Thymus (tissue), 11 donors: ENCODE measurements at regions not wholly inside any gene's neighbourhood (a gene's known extent, or its start where the extent isn't known, plus 50 kb on each side); places are given as distances from the start of the nearest gene placed in this dataset.
"Not testable (repeated sequence)": the region's sequence is repeated elsewhere in the genome, so short reads cannot be mapped to it uniquely, and the experiment has no call there.

Experiments
- DNase-seq, 9 donors: peaks; one replicate each; pipeline ENCODE4 v3.0.0-alpha.2; 2013; ENCODE audit warnings: low spot score in 9 of 9, low read depth in 6 of 9, missing footprints in 1 of 9
- H3K27ac ChIP-seq, 2 donors: one replicate each; pipeline ENCODE4 v1.5.1; 2013; ENCODE audit warnings: control low read depth in 1 of 2, low read depth in 1 of 2, low read length in 1 of 2, mild to moderate bottlenecking in 1 of 2, moderate library complexity in 1 of 2
- H3K27me3 ChIP-seq, 2 donors: one replicate each; pipeline ENCODE4 v1.5.1; 2013; ENCODE audit warnings: low read length in 1 of 2; ENCODE audit not compliant: control insufficient read depth in 2 of 2, insufficient read depth in 1 of 2
- H3K36me3 ChIP-seq, 2 donors: one replicate each; pipeline ENCODE4 v1.5.1; 2013; ENCODE audit warnings: low read length in 1 of 2, mild to moderate bottlenecking in 1 of 2, moderate library complexity in 1 of 2; ENCODE audit not compliant: control insufficient read depth in 2 of 2, insufficient read depth in 2 of 2
- H3K4me1 ChIP-seq, 2 donors: one replicate each; pipeline ENCODE4 v1.5.1; 2013; ENCODE audit warnings: low read length in 2 of 2; ENCODE audit not compliant: control insufficient read depth in 2 of 2, insufficient read depth in 2 of 2
- H3K4me3 ChIP-seq, 2 donors: one replicate each; pipeline ENCODE4 v1.5.1; 2013; ENCODE audit warnings: low read length in 2 of 2, control low read depth in 1 of 2, mild to moderate bottlenecking in 1 of 2
- H3K9me3 ChIP-seq, 2 donors: one replicate each; pipeline ENCODE4 v1.5.1; 2013; ENCODE audit warnings: low read length in 1 of 2, mild to moderate bottlenecking in 1 of 2; ENCODE audit not compliant: control insufficient read depth in 2 of 2, insufficient read depth in 1 of 2
- WGBS: extraction: QIAGEN DNeasy Blood & Tissue Kit; methylation state at CpG from one replicate; pipeline ENCODE4 v1.1.7; 2013; 5-methylcytosine and 5-hydroxymethylcytosine counted together
- donor health status: healthy.

DNA sequence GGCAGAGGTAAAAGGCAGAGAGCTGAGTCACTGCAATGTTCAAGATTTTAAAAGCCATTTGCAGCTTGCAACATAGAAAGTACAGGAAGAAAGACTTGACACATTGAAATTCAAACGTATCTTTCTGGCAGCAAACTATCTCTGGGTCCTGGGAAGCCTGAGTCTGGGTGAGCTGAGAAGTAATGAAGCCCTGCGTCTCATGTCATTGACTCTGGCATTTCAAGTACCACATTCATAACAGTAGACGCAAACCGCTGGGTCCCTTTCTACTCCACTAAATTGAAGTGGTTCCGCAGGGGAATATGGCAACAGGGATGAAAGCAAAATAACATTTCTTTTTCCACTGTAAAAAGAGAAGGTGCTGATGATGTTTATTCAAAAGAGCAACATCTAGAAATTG is 694.3 kb downstream of the BRINP1 start:
- no peak for DNase-seq
- Histone ChIP-seq H3K4me1 (no peaks in the 10 kb centered on the region), H3K4me3 (no peak overlapping the region), H3K27ac (no peak overlapping the region), H3K36me3 (no peaks in the 10 kb centered on the region), H3K9me3 (no peaks in the 10 kb centered on the region), H3K27me3 (no peaks in the 10 kb centered on the region)
- 88% methylated on average over 5 of the region's 5 CpGs for WGBS

DNA sequence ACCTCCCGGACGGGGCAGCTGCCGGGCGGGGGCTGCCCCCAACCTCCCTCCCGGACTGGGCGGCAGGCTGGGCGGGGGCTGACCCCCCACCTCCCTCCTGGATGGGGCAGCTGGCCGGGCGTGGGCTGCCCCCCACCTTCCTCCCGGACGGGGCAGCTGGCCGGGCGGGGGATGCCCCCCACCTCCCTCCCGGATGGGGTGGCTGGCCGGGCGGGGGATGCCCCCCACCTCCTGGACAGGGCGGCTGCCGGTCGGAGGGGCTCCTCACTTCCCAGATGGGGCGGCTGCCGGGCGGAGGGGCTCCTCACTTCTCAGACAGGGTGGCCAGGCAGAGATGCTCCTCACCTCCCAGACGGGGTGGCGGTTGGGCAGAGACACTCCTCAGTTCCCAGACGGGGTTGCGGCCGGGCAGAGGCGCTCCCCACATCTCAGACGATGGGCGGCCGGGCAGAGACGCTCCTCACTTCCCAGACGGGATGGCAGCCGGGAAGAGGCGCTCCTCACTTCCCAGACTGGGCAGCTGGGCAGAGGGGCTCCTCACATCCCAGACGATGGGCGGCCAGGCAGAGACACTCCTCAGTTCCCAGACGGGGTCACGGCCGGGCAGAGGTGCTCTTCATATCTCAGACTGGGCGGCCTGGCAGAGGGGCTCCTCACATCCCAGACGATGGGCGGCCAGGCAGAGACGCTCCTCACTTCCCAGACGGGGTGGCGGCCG is 691.1 kb downstream of the BRINP1 start:
- DNase-seq, H3K27ac ChIP-seq, H3K27me3 ChIP-seq, H3K4me3 ChIP-seq, H3K9me3 ChIP-seq, H3K4me1 ChIP-seq, H3K36me3 ChIP-seq: not testable (repeated sequence)
- 92% methylated on average over 45 of the region's 47 CpGs for WGBS

DNA sequence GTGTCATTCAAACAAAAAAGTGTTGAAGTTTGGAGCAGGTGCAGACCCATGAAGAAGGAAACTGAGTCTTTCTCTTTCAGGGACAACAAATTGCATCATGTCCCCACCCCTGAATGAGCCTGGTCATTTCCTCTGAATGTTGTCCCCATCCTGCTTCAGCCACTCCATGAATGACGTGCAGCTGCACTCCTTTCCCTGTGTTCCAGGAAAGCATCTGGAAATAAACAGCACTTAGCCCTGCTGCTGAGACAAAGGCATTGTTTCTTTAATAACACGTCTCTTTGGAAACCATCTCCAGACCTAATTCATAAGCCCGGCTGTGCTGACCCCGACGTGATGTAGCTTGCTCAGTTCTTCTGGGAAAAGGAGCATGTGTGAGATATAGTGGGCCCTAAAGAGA is 682.3 kb downstream of the BRINP1 start:
- H3K27me3 ChIP-seq = no peaks in the 10 kb centered on the region
- no peak for DNase-seq
- no peaks in the 10 kb centered on the region for H3K9me3 ChIP-seq
- H3K36me3 ChIP-seq = no peaks in the 10 kb centered on the region
- WGBS = 53% methylated on average over 5 of the region's 5 CpGs
- H3K4me3 ChIP-seq = no peak overlapping the region
- no peaks in the 10 kb centered on the region for H3K4me1 ChIP-seq
- no peak overlapping the region for H3K27ac ChIP-seq

DNA sequence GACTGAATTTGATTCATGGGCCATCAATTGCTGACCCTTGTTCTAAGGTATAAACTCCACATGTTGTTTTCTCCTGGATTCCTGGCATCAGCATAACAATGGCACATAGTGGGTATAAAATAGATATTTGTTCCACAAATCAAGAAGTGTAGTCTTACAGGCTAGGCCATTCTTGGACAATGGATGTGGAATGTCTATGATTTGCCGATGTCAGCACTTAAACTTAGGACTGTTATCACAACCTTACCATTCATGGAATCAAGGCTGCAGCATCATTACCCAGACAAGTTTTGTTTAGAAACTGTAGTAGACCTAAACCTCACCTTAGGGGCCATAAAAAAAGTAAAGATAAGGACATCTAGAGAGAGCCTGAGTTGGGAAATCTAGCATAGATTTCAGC is 680.0 kb downstream of the BRINP1 start:
- Histone ChIP-seq H3K36me3 (no peaks in the 10 kb centered on the region), H3K4me1 (no peaks in the 10 kb centered on the region), H3K27me3 (no peaks in the 10 kb centered on the region), H3K9me3 (no peaks in the 10 kb centered on the region), H3K4me3 (no peak overlapping the region), H3K27ac (no peak overlapping the region)
- no peak for DNase-seq
- 91% methylated on average over 1 of the region's 1 CpG for WGBS

DNA sequence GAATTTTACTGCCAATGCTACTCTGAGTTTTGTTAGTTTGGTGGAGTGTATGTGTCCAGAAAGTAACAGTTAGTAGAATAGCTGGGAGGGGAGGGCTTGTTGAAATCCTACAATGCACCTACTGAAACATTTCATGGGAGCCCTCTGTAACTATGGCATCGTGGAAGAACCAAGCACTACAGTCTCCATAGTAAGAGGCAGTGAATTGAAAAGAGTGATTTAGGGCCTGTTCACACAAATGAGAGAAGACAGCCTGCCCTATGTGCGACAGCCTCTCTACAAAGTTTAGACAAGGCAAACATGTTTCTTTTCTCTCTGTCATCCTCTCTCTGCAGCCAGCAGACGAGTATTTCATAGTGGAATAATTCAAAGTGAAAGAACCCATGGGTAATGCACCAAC is 676.6 kb downstream of the BRINP1 start:
- Histone ChIP-seq H3K27me3 (no peaks in the 10 kb centered on the region), H3K4me3 (no peak overlapping the region), H3K9me3 (no peaks in the 10 kb centered on the region), H3K36me3 (no peaks in the 10 kb centered on the region), H3K4me1 (no peaks in the 10 kb centered on the region), H3K27ac (no peak overlapping the region)
- no peak for DNase-seq
- 82% methylated on average over 3 of the region's 3 CpGs for WGBS

DNA sequence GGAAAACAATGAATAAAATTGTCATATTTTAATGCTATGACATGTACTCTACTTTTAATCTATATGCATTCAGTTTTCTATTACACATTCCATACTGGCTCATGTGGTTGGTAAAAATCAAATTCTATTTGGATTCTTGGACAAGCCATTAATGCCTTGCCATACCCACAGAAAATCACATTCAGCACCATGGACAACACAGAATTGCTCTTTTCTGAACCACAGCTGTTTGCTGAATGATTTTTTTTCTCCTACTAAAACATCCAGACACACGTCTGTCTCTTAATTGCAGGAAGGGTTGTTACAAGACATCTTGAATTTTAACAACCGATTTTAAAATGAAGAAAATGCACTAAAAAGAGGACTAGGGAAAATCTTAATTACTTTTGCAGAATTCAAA is 675.6 kb downstream of the BRINP1 start:
- H3K4me3 ChIP-seq = no peak overlapping the region
- no peak overlapping the region for H3K27ac ChIP-seq
- H3K4me1 ChIP-seq = no peaks in the 10 kb centered on the region
- no peaks in the 10 kb centered on the region for H3K27me3 ChIP-seq
- 69% methylated on average over 2 of the region's 2 CpGs for WGBS
- no peaks in the 10 kb centered on the region for H3K9me3 ChIP-seq
- no peak for DNase-seq
- no peaks in the 10 kb centered on the region for H3K36me3 ChIP-seq

DNA sequence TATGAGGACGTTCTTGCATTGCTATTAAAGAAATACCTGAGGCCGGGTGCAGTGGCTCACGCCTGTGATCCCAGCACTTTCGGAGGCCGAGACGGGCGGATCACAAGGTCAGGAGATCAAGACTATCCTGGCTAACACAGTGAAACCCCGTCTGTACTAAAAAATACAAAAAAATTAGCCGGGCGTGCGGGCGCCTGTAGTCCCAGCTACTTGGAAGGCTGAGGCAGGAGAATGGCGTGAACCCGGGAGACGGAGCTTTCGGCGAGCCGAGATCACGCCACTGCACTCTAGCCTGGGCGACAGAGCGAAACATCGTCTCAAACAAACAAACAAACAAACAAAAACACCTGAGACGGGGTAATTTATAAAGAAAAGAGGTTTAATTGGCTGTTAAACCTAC is 674.0 kb downstream of the BRINP1 start:
- H3K4me1 ChIP-seq, H3K27me3 ChIP-seq, H3K9me3 ChIP-seq, H3K36me3 ChIP-seq, H3K27ac ChIP-seq, H3K4me3 ChIP-seq, DNase-seq: not testable (repeated sequence)
- WGBS = 96% methylated on average over 23 of the region's 23 CpGs

DNA sequence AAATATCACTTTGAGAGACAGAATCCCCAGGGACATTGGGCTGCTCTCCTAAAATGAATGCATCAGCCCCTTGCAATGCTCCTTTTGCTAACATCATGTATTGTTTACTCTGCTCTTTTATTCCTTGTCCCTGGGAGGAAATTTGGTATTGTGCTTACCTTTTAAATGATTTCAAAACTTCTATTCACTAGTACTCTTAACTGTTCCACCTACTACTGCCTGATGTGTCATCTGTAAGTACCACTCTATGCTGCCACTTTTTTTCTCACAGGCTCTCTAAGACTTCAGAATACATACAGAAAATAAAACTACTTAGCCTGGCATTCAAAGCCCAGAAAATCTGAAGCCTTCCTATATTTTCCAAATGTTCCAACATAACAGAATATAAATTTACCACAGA is 667.2 kb downstream of the BRINP1 start:
- H3K36me3 ChIP-seq = no peaks in the 10 kb centered on the region
- H3K4me3 ChIP-seq = no peak overlapping the region
- no peaks in the 10 kb centered on the region for H3K9me3 ChIP-seq
- no peaks in the 10 kb centered on the region for H3K4me1 ChIP-seq
- no peaks in the 10 kb centered on the region for H3K27me3 ChIP-seq
- DNase-seq = no peak
- H3K27ac ChIP-seq = no peak overlapping the region

DNA sequence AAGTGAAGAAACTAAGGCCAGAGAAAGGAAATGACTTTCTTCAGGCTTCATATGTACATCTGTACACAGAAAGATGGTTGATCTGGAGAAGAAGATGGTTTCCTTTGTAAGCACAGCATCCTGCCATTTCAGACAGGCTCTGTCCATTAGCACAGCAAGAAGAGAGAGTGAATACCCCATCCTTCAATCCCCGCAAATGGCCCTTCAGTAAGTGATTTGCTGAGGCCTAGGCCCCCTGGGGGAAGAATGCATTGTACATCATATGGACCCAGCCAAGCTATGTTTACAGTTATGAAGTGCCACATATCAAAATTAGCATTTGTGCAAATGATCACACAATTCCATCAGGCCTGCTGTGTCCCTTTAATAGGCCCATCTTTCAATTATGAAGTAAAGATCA is 657.4 kb downstream of the BRINP1 start:
- Histone ChIP-seq H3K4me1 (no peaks in the 10 kb centered on the region), H3K36me3 (no peaks in the 10 kb centered on the region), H3K9me3 (no peaks in the 10 kb centered on the region), H3K27ac (no peak overlapping the region), H3K27me3 (no peaks in the 10 kb centered on the region), H3K4me3 (no peak overlapping the region)
- WGBS = 93% methylated on average over 1 of the region's 1 CpG
- DNase-seq = no peak

DNA sequence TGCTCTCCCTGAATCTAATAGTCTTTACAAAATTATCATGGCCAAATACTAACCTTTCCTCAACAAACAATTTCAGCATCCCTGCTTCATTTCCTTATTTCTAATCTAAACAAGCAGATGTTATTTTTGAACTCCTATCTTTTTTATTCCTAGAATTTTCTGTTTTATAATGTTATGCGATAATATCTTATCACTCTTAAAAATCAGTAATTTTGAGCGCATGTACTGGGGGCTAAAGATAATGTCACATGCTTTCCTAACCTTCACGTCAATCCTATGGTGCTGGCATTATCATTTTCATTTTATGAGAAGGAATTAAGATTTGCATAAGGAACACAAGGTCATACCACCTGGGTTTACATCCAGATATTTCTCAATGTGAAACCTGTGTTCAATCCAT is 648.0 kb downstream of the BRINP1 start:
- 89% methylated on average over 3 of the region's 3 CpGs for WGBS
- Histone ChIP-seq H3K36me3 (no peaks in the 10 kb centered on the region), H3K4me1 (no peaks in the 10 kb centered on the region), H3K4me3 (no peak overlapping the region), H3K9me3 (no peaks in the 10 kb centered on the region), H3K27me3 (no peaks in the 10 kb centered on the region), H3K27ac (no peak overlapping the region)
- no peak for DNase-seq
